Caco-2 (cell line): ENCODE measurements at regions not wholly inside any gene's neighbourhood (a gene's known extent, or its start where the extent isn't known, plus 50 kb on each side); places are given as distances from the start of the nearest gene placed in this dataset.

ENCODE experiments used
- BruUV-seq: library from RNA; stranded (reverse); fragments of 400-500 nt; replicated peaks from 2 replicates; lab custom pipeline; 2021; lab: Mats Ljungman, UMichigan
- CTCF ChIA-PET: fragments of 300-600 bp; sonication (Branson Sonifier 250); formaldehyde crosslinking; loops from one replicate; lab custom pipeline; 2022; ENCODE audit warnings: antibody characterized with exemption; lab: Charles Lee
- POLR2A ChIA-PET: fragments of 300-600 bp; sonication (Branson Sonifier 250); formaldehyde crosslinking; loops from one replicate; lab custom pipeline; 2022; ENCODE audit warnings: antibody characterized with exemption; lab: Charles Lee
- DNase-seq, 2 experiments: peaks; one replicate each; pipeline versions ENCODE4 v3.0.0 to v3.0.0-alpha.2; 2020 to 2022
- H3K27me3 ChIP-seq: replicated peaks from 2 replicates; pipeline ENCODE4 v1.6.0; 2011; ENCODE audit warnings: low read length; ENCODE audit not compliant: control insufficient read depth, insufficient read depth
- H3K36me3 ChIP-seq: 2 replicates; pipeline ENCODE4 v1.5.1; 2011; ENCODE audit warnings: low read length; ENCODE audit not compliant: control insufficient read depth, insufficient read depth
- H3K4me1 ChIP-seq: fragments of 250-450 bp; sonication (Bioruptor Pico); 2 replicates; pipeline ENCODE4 v1.5.1; 2020; ENCODE audit warnings: mild to moderate bottlenecking
- H3K4me3 ChIP-seq: 2 replicates; pipeline ENCODE4 v1.5.1; 2011; ENCODE audit warnings: low read depth, mild to moderate bottlenecking, control low read depth, low read length
- H3K9me3 ChIP-seq: fragments of 250-450 bp; sonication (Bioruptor Pico); 2 replicates; pipeline ENCODE4 v1.5.1; 2020; ENCODE audit warnings: mild to moderate bottlenecking, moderate library complexity
- H3K27ac Mint-ChIP-seq: one replicate; pipeline ENCODE4 v1.8.0; 2022; ENCODE audit warnings: mixed read lengths; ENCODE audit not compliant: unreplicated experiment
- H3K27me3 Mint-ChIP-seq: one replicate; pipeline ENCODE4 v1.8.0; 2022; ENCODE audit warnings: mixed read lengths; ENCODE audit not compliant: insufficient read depth, unreplicated experiment
- H3K36me3 Mint-ChIP-seq: one replicate; pipeline ENCODE4 v1.8.0; 2022; ENCODE audit warnings: mild to moderate bottlenecking, mixed read lengths; ENCODE audit not compliant: insufficient read depth, unreplicated experiment
- H3K4me1 Mint-ChIP-seq: one replicate; pipeline ENCODE4 v1.8.0; 2022; ENCODE audit warnings: low read depth, mixed read lengths; ENCODE audit not compliant: unreplicated experiment
- H3K4me3 Mint-ChIP-seq: one replicate; pipeline ENCODE4 v1.8.0; 2022; ENCODE audit warnings: mild to moderate bottlenecking, moderate library complexity, mixed read lengths; ENCODE audit not compliant: unreplicated experiment
- H3K9me3 Mint-ChIP-seq: one replicate; pipeline ENCODE4 v1.8.0; 2022; ENCODE audit warnings: mixed read lengths; ENCODE audit not compliant: unreplicated experiment
- intact Hi-C: fragments of 100-400 bp; cut with micrococcal nuclease; formaldehyde crosslinking; loops from one replicate; pipeline ENCODE4 v1.10.0; 2022; ENCODE audit not compliant: unreplicated experiment
- TF ChIP-seq, protein P1 (sequence below), 2 experiments: fragments of 200-600 bp in 1 of 2; IDR thresholded peaks; 1 replicate in 1 of 2; 2 replicates in 1 of 2; pipeline versions ENCODE4 v1.5.1 to v1.8.0; 2011 to 2022; ENCODE audit warnings: antibody characterized with exemption in 1 of 2, control low read depth in 1 of 2, inconsistent platforms in 1 of 2, low read depth in 1 of 2, low read length in 1 of 2, mild to moderate bottlenecking in 1 of 2, moderate library complexity in 1 of 2; ENCODE audit not compliant: insufficient read depth in 1 of 2, severe bottlenecking in 1 of 2, unreplicated experiment in 1 of 2

DNA sequence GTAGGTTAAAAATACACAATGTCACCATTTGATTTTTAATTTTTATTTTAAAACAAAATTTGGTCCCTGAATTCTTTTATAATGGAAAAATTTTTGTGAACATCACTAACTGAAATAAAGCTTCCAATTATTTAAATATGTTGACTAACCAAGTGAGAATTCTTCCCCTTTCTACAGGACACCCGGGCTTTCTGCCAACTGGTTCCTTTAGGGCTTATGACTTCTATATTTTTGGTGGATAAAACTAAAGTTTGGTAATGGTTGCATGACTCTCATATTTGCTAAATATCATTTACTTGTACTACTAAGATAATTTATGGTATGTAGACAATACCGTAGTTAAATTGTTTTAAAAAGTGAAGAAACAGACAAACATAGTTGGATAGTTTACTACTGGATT lies 291.0 kb upstream of the DOK6 start:
- H3K27ac Mint-ChIP-seq = no peak overlapping the region
- no peaks in the 10 kb centered on the region for H3K4me1 Mint-ChIP-seq
- Histone ChIP-seq H3K36me3 (no peaks in the 10 kb centered on the region), H3K27me3 (no peaks in the 10 kb centered on the region), H3K4me1 (no peaks in the 10 kb centered on the region), H3K9me3 (no peaks in the 10 kb centered on the region), H3K4me3 (no peak overlapping the region)
- H3K27me3 Mint-ChIP-seq = no peaks in the 10 kb centered on the region
- POLR2A ChIA-PET = no interaction called here
- no peak for DNase-seq
- CTCF ChIA-PET = no interaction called here
- no peak overlapping the region for H3K4me3 Mint-ChIP-seq
- intact Hi-C loops = no loop called here
- TF ChIP-seq, protein P1, sequence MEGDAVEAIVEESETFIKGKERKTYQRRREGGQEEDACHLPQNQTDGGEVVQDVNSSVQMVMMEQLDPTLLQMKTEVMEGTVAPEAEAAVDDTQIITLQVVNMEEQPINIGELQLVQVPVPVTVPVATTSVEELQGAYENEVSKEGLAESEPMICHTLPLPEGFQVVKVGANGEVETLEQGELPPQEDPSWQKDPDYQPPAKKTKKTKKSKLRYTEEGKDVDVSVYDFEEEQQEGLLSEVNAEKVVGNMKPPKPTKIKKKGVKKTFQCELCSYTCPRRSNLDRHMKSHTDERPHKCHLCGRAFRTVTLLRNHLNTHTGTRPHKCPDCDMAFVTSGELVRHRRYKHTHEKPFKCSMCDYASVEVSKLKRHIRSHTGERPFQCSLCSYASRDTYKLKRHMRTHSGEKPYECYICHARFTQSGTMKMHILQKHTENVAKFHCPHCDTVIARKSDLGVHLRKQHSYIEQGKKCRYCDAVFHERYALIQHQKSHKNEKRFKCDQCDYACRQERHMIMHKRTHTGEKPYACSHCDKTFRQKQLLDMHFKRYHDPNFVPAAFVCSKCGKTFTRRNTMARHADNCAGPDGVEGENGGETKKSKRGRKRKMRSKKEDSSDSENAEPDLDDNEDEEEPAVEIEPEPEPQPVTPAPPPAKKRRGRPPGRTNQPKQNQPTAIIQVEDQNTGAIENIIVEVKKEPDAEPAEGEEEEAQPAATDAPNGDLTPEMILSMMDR (IDR thresholded peaks at IDR 0.05; ENCODE audit: insufficient read depth in 1 of 2, low read depth in 1 of 2, low read length in 1 of 2, severe bottlenecking in 1 of 2, unreplicated experiment in 1 of 2) = no peak
- no peaks in the 10 kb centered on the region for H3K36me3 Mint-ChIP-seq
- BruUV-seq = no TSS peak
- no peaks in the 10 kb centered on the region for H3K9me3 Mint-ChIP-seq

DNA sequence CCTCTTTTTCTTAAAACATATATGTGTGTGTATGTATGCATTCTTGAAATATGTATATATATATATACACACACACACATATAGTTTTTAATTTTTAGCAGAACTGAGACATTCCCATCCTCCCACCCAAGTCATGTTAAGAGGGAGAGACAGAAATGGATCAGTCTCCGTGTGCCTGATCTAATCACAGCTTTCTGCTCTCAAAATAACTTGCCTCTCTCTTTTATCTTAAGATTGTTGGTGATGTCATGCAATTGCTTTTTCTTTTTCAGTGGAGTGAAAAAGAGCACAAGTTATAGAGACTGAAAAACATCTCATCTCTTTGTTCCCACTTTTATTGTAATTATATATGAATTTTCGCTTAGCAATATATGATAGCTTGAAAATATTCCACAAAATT lies 279.9 kb upstream of the DOK6 start:
- H3K9me3 Mint-ChIP-seq = no peaks in the 10 kb centered on the region
- H3K4me1 ChIP-seq = no peaks in the 10 kb centered on the region
- no TSS peak for BruUV-seq
- no peaks in the 10 kb centered on the region for H3K36me3 Mint-ChIP-seq
- no peaks in the 10 kb centered on the region for H3K36me3 ChIP-seq
- H3K27me3 ChIP-seq = no peaks in the 10 kb centered on the region
- intact Hi-C loops = no loop called here
- ChIA-PET POLR2A (no interaction called here), CTCF (no interaction called here)
- H3K27ac Mint-ChIP-seq = no peak overlapping the region
- H3K4me3 ChIP-seq = no peak overlapping the region
- no peaks in the 10 kb centered on the region for H3K27me3 Mint-ChIP-seq
- no peaks in the 10 kb centered on the region for H3K4me1 Mint-ChIP-seq
- no peaks in the 10 kb centered on the region for H3K9me3 ChIP-seq
- no peak overlapping the region for H3K4me3 Mint-ChIP-seq
- TF ChIP-seq, protein P1 (IDR thresholded peaks at IDR 0.05; ENCODE audit: insufficient read depth in 1 of 2, low read depth in 1 of 2, low read length in 1 of 2, severe bottlenecking in 1 of 2, unreplicated experiment in 1 of 2) = no peak
- DNase-seq = no peak

DNA sequence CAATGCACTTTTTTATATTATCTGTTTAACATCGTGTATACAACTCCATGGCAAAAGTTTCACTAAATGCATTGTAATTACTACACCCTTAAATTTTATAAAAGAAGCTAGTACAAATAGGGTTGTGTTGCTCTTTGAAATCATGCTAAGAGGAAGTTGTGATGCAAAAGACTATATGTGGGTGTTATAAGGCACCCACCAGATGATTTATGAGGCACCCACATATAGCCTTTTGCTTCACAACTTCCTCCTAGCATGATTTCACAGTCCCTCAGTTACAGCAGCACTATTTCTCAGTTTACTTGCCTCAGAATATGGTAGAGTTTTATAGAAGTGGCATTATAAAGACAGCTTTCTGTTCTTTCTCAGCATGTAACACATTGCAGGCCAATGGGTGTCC lies 277.3 kb upstream of the DOK6 start:
- no peaks in the 10 kb centered on the region for H3K27me3 Mint-ChIP-seq
- POLR2A ChIA-PET = no interaction called here
- no peaks in the 10 kb centered on the region for H3K9me3 Mint-ChIP-seq
- H3K4me3 Mint-ChIP-seq = no peak overlapping the region
- TF ChIP-seq, protein P1 (IDR thresholded peaks at IDR 0.05; ENCODE audit: insufficient read depth in 1 of 2, low read depth in 1 of 2, low read length in 1 of 2, severe bottlenecking in 1 of 2, unreplicated experiment in 1 of 2) = no peak
- no peaks in the 10 kb centered on the region for H3K4me1 ChIP-seq
- intact Hi-C loops = no loop called here
- no peaks in the 10 kb centered on the region for H3K36me3 ChIP-seq
- H3K27me3 ChIP-seq = no peaks in the 10 kb centered on the region
- CTCF ChIA-PET = no interaction called here
- H3K36me3 Mint-ChIP-seq = no peaks in the 10 kb centered on the region
- no peak overlapping the region for H3K4me3 ChIP-seq
- no peak overlapping the region for H3K27ac Mint-ChIP-seq
- no peaks in the 10 kb centered on the region for H3K4me1 Mint-ChIP-seq
- BruUV-seq = no TSS peak
- no peak for DNase-seq
- no peaks in the 10 kb centered on the region for H3K9me3 ChIP-seq
